A673 (cell line): ENCODE measurements at regions not wholly inside any gene's neighbourhood (a gene's known extent, or its start where the extent isn't known, plus 50 kb on each side); places are given as distances from the start of the nearest gene placed in this dataset.

Experiments used
- BruUV-seq: library from RNA; stranded (reverse); fragments of 400-500 nt; replicated peaks from 2 replicates; lab custom pipeline; 2021; lab: Mats Ljungman, UMichigan
- CTCF ChIA-PET: fragments of 300-600 bp; sonication (Branson Sonifier 250); formaldehyde crosslinking; loops from one replicate; lab custom pipeline; 2022; ENCODE audit warnings: antibody characterized with exemption; lab: Charles Lee
- POLR2A ChIA-PET: fragments of 300-600 bp; sonication (Branson Sonifier 250); formaldehyde crosslinking; loops from one replicate; lab custom pipeline; 2022; ENCODE audit warnings: antibody characterized with exemption; ENCODE audit not compliant: low non-redundant PET; lab: Charles Lee
- DNase-seq: peaks from one replicate; pipeline ENCODE4 v3.0.0-alpha.2; 2015; ENCODE audit warnings: low spot score
- H3K27ac ChIP-seq: fragments of 200-600 bp; sonication (generic); 2 replicates; pipeline ENCODE4 v1.5.1; 2016; ENCODE audit warnings: mixed run types, low read depth, mild to moderate bottlenecking, mixed read lengths, antibody characterized with exemption, low read length; ENCODE audit not compliant: poor library complexity, severe bottlenecking
- H3K27me3 ChIP-seq: fragments of 200-600 bp; sonication (generic); replicated peaks from 2 replicates; pipeline ENCODE4 v1.6.1; 2017; ENCODE audit warnings: mixed run types, low read depth, mild to moderate bottlenecking, mixed read lengths, antibody characterized with exemption, low read length; ENCODE audit not compliant: insufficient read depth, poor library complexity
- H3K36me3 ChIP-seq: fragments of 200-600 bp; sonication (generic); 2 replicates; pipeline ENCODE4 v1.6.1; 2016; ENCODE audit warnings: mixed run types, mild to moderate bottlenecking, mixed read lengths, antibody characterized with exemption, low read length; ENCODE audit not compliant: insufficient read depth, poor library complexity, severe bottlenecking
- H3K4me1 ChIP-seq: fragments of 200-600 bp; sonication (generic); 2 replicates; pipeline ENCODE4 v1.6.1; 2017; ENCODE audit warnings: mixed run types, mild to moderate bottlenecking, mixed read lengths, antibody characterized with exemption, low read length; ENCODE audit not compliant: insufficient read depth, poor library complexity, severe bottlenecking
- H3K4me3 ChIP-seq: fragments of 200-600 bp; sonication (generic); 2 replicates; pipeline ENCODE4 v1.5.1; 2016; ENCODE audit warnings: low read depth, mixed run types, mild to moderate bottlenecking, mixed read lengths, low read length; ENCODE audit not compliant: poor library complexity, severe bottlenecking
- H3K9me3 ChIP-seq: fragments of 200-600 bp; sonication (generic); 2 replicates; pipeline ENCODE4 v1.6.1; 2016; ENCODE audit warnings: mixed run types, low read depth, mild to moderate bottlenecking, mixed read lengths, antibody characterized with exemption, low read length; ENCODE audit not compliant: poor library complexity, severe bottlenecking
- EZH2 ChIP-seq: fragments of 200-600 bp; sonication (generic); IDR thresholded peaks from 2 replicates; pipeline ENCODE4 v1.6.1; 2017; ENCODE audit warnings: borderline replicate concordance, low read depth, mild to moderate bottlenecking, mixed read lengths, antibody characterized with exemption, low read length; ENCODE audit not compliant: poor library complexity, severe bottlenecking
- intact Hi-C: fragments of 100-400 bp; cut with micrococcal nuclease; formaldehyde crosslinking; loops from one replicate; pipeline ENCODE4 v1.10.0; 2022; ENCODE audit not compliant: unreplicated experiment
- TF ChIP-seq, protein P1 (sequence below): fragments of 300-800, 200-600 bp; sonication (generic); conservative IDR thresholded peaks from 2 replicates; pipeline ENCODE4 v1.5.1; 2017; ENCODE audit warnings: low read depth, mild to moderate bottlenecking, antibody characterized with exemption, low read length, moderate library complexity, mixed read lengths

GRCh38 chr16:48961546-48961945 is 320.1 kb downstream of the CBLN1 start:
- no peak overlapping the region for H3K4me3 ChIP-seq
- H3K27ac ChIP-seq, result no peak overlapping the region
- intact Hi-C loops, result no loop called here
- POLR2A ChIA-PET, result no interaction called here
- BruUV-seq, result no TSS peak
- DNase-seq, result no peak
- no peaks in the 10 kb centered on the region for H3K27me3 ChIP-seq
- H3K36me3 ChIP-seq, result no peaks in the 10 kb centered on the region
- no peaks in the 10 kb centered on the region for H3K9me3 ChIP-seq
- H3K4me1 ChIP-seq, result no peaks in the 10 kb centered on the region
- no peak for TF ChIP-seq EZH2
- CTCF ChIA-PET, result no interaction called here

- intact Hi-C loops, result no loop called here
- no peak for DNase-seq
- ChIA-PET CTCF (no interaction called here), POLR2A (no interaction called here)
- Histone ChIP-seq H3K36me3 (no peaks in the 10 kb centered on the region), H3K4me3 (no peak overlapping the region), H3K27me3 (peaks cover 6% of the 10 kb centered on the region), H3K27ac (no peak overlapping the region), H3K4me1 (no peaks in the 10 kb centered on the region), H3K9me3 (no peaks in the 10 kb centered on the region)
- no peak for TF ChIP-seq EZH2
- TF ChIP-seq, protein P1, sequence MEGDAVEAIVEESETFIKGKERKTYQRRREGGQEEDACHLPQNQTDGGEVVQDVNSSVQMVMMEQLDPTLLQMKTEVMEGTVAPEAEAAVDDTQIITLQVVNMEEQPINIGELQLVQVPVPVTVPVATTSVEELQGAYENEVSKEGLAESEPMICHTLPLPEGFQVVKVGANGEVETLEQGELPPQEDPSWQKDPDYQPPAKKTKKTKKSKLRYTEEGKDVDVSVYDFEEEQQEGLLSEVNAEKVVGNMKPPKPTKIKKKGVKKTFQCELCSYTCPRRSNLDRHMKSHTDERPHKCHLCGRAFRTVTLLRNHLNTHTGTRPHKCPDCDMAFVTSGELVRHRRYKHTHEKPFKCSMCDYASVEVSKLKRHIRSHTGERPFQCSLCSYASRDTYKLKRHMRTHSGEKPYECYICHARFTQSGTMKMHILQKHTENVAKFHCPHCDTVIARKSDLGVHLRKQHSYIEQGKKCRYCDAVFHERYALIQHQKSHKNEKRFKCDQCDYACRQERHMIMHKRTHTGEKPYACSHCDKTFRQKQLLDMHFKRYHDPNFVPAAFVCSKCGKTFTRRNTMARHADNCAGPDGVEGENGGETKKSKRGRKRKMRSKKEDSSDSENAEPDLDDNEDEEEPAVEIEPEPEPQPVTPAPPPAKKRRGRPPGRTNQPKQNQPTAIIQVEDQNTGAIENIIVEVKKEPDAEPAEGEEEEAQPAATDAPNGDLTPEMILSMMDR, result no peak
- BruUV-seq, result no TSS peak
Observed at GRCh38 chr16:48960830-48961229, 320.8 kb downstream of the CBLN1 start.

DNA sequence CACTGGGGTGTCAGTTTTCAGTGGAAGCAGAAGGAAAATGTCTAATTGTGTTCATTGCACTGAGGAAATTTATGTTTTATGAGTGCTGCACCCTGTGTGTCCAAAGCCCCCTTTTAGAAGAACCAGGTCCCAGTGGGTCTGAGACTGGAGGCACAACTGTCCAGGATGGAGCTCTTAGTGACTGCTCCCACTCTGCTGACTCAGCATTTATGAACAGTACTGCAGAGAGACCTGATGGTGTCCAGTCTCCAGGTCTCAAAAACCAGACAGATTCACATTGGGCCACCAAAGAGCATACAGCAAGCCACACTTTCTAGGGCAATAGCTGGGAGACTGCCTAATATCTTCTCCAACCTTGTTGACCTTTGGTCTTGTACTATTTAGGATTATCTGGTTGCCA is 321.9 kb downstream of the CBLN1 start:
- TF ChIP-seq EZH2, result no peak
- TF ChIP-seq, protein P1, result no peak
- Histone ChIP-seq H3K36me3 (no peaks in the 10 kb centered on the region), H3K4me3 (no peak overlapping the region), H3K4me1 (no peaks in the 10 kb centered on the region), H3K27ac (no peak overlapping the region), H3K9me3 (no peaks in the 10 kb centered on the region), H3K27me3 (peaks cover 9% of the 10 kb centered on the region)
- no TSS peak for BruUV-seq
- DNase-seq, result no peak
- intact Hi-C loops, result no loop called here
- ChIA-PET CTCF (no interaction called here), POLR2A (no interaction called here)

DNA sequence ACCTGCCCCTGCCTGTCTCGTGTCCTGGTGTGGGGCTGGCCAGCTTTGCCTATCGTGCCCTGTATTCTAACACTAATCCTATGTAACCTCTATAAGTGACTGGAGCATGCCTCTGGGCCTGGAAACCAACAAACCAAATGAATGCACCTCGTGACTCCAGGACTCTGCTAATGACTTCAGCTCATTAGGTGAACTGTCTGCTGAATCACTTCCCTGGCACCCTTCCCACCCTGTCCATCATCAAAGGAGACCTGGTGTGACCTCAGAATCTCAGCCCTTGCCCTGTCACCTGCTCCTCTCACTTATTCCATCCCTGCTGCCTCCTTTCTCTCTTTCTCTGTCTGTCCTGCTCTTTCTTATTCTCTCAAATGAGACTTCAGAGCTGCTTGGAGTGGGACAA is 322.4 kb downstream of the CBLN1 start:
- H3K36me3 ChIP-seq, result no peaks in the 10 kb centered on the region
- peaks cover 9% of the 10 kb centered on the region for H3K27me3 ChIP-seq
- DNase-seq, result no peak
- POLR2A ChIA-PET, result no interaction called here
- intact Hi-C loops, result no loop called here
- TF ChIP-seq EZH2, result no peak
- TF ChIP-seq, protein P1, result no peak
- no peaks in the 10 kb centered on the region for H3K4me1 ChIP-seq
- no peaks in the 10 kb centered on the region for H3K9me3 ChIP-seq
- CTCF ChIA-PET, result no interaction called here
- no peak overlapping the region for H3K27ac ChIP-seq
- no peak overlapping the region for H3K4me3 ChIP-seq
- no TSS peak for BruUV-seq
